Kidney (tissue), 13 donors: ENCODE measurements at regions not wholly inside any gene's neighbourhood (a gene's known extent, or its start where the extent isn't known, plus 50 kb on each side); places are given as distances from the start of the nearest gene placed in this dataset.

Experiments used
- DNase-seq, 5 donors: peaks; one replicate each; pipeline ENCODE4 v3.0.0-alpha.2; 2013 to 2020
- FAIRE-seq: peaks from 2 replicates; lab custom pipeline; 2012; peaks lifted over from hg19 to GRCh38; lab: Jason Lieb, UNC
- H3K27ac ChIP-seq, 2 donors: one replicate each; pipeline ENCODE4 v1.7.0; 2013; ENCODE audit warnings: low read depth in 2 of 2, low read length in 2 of 2, inconsistent platforms in 1 of 2
- H3K27me3 ChIP-seq: one replicate; pipeline ENCODE4 v1.7.1; 2013; ENCODE audit warnings: low read length, inconsistent platforms; ENCODE audit not compliant: control insufficient read depth, insufficient read depth
- H3K36me3 ChIP-seq, 3 donors: one replicate each; pipeline versions ENCODE4 v1.7.0 to v1.7.1; 2013; ENCODE audit warnings: low read length in 3 of 3, control low read depth in 1 of 3, inconsistent platforms in 1 of 3; ENCODE audit not compliant: insufficient read depth in 3 of 3, control insufficient read depth in 2 of 3
- H3K4me1 ChIP-seq, 3 donors: one replicate each; pipeline versions ENCODE4 v1.7.0 to v1.7.1; 2013; ENCODE audit warnings: low read length in 3 of 3, inconsistent platforms in 1 of 3, low read depth in 1 of 3; ENCODE audit not compliant: control insufficient read depth in 2 of 3, insufficient read depth in 2 of 3
- H3K4me3 ChIP-seq, 3 donors: one replicate each; pipeline versions ENCODE4 v1.7.0 to v1.8.1; 2013; ENCODE audit warnings: low read length in 3 of 3, control low read depth in 1 of 3, inconsistent platforms in 1 of 3
- H3K9ac ChIP-seq, 3 donors: one replicate each; pipeline versions ENCODE4 v1.7.0 to v1.7.1; 2013; ENCODE audit warnings: low read length in 3 of 3, control low read depth in 1 of 3, inconsistent platforms in 1 of 3
- H3K9me3 ChIP-seq, 3 donors: one replicate each; pipeline versions ENCODE4 v1.7.0 to v1.7.1; 2013; ENCODE audit warnings: low read length in 3 of 3, control low read depth in 1 of 3, inconsistent platforms in 1 of 3; ENCODE audit not compliant: control insufficient read depth in 2 of 3, insufficient read depth in 1 of 3
- intact Hi-C: fragments of 100-400 bp; cut with DNase I; formaldehyde crosslinking; loops from one replicate; pipeline ENCODE4 v1.11.1; 2022
- TF ChIP-seq, protein P1 (sequence below): IDR thresholded peaks from 3 replicates; pipeline ENCODE4 v1.5.1; 2012; ENCODE audit warnings: mild to moderate bottlenecking, moderate library complexity, borderline replicate concordance; ENCODE audit not compliant: insufficient read depth; ENCODE audit errors: extremely low read depth
- donor health status: control.
- donor health status: control.
- donor health status: control.
- donor health status: control.
- donor health status: control.
- donor health status: DM: yes; HTN: yes; CAD: no.
- donor health status: Normal renal cell carcinoma (clear cell type).

DNA sequence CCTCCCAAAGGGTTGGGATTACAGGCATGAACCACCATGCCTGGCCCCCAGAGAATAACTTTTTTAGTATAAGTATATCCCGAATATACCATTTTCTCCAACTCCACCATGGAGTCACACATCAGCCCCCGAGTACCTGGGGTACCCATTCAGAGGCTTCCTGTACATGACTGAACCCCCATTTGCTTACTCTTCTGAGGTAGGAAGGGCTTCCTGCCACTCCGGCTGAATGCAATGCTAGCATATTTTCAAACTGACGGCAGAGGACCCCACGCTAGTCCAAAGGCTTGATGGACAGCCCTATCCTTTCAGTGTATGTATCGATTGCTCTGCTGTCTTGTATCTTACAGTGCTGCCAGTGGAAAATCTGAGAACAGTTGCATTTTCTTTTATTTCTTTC lies 220.6 kb upstream of the SH3BP4 start:
- H3K4me3 ChIP-seq, result no peak overlapping the region
- H3K36me3 ChIP-seq, result no peaks in the 10 kb centered on the region
- H3K27me3 ChIP-seq, result no peaks in the 10 kb centered on the region
- H3K27ac ChIP-seq, result no peak overlapping the region
- FAIRE-seq, result no peak
- H3K9ac ChIP-seq, result no peak overlapping the region
- peaks cover 0 to 7% (median 0%) of the 10 kb centered on the region in 3 donors for H3K4me1 ChIP-seq
- H3K9me3 ChIP-seq, result peaks cover 0 to 5% (median 3%) of the 10 kb centered on the region in 3 donors
- DNase-seq, result no peak
- intact Hi-C loops, result no loop called here
- TF ChIP-seq, protein P1, sequence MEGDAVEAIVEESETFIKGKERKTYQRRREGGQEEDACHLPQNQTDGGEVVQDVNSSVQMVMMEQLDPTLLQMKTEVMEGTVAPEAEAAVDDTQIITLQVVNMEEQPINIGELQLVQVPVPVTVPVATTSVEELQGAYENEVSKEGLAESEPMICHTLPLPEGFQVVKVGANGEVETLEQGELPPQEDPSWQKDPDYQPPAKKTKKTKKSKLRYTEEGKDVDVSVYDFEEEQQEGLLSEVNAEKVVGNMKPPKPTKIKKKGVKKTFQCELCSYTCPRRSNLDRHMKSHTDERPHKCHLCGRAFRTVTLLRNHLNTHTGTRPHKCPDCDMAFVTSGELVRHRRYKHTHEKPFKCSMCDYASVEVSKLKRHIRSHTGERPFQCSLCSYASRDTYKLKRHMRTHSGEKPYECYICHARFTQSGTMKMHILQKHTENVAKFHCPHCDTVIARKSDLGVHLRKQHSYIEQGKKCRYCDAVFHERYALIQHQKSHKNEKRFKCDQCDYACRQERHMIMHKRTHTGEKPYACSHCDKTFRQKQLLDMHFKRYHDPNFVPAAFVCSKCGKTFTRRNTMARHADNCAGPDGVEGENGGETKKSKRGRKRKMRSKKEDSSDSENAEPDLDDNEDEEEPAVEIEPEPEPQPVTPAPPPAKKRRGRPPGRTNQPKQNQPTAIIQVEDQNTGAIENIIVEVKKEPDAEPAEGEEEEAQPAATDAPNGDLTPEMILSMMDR, result no peak

DNA sequence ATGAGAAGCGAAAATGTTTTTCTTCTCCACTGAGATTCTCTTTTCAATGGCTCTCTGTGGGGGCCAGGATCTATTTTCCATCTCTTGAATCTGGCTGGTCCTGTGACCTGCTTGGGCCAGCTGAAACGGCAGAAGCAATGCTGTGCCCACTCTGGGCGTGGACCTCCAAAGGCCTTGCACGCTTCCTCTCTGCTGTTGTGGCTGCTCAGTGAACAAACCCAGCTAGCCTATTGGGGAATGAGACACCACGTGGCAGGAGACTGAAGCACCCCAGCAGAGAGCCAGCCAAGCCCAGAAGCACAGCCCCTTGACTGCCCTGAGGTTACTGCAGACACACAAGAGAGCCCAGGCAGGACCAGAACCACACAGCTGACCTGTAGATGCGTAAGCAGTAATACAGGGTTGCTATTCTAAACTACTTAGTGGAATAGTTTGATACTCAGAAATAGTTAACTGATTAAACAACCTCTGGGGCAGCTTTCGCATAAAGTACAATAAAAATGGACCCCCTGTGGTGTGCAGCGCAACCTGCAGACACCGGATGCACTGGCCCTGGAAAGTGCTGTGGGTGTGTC lies 221.7 kb upstream of the SH3BP4 start:
- Histone ChIP-seq H3K27ac (no peak overlapping the region), H3K9ac (no peak overlapping the region), H3K27me3 (no peaks in the 10 kb centered on the region), H3K9me3 (peaks cover 0 to 4% (median 3%) of the 10 kb centered on the region in 3 donors), H3K36me3 (no peaks in the 10 kb centered on the region), H3K4me3 (no peak overlapping the region), H3K4me1 (peaks cover 0 to 7% (median 0%) of the 10 kb centered on the region in 3 donors)
- intact Hi-C loops, result no loop called here
- no peak for DNase-seq
- TF ChIP-seq, protein P1, result no peak
- no peak for FAIRE-seq

DNA sequence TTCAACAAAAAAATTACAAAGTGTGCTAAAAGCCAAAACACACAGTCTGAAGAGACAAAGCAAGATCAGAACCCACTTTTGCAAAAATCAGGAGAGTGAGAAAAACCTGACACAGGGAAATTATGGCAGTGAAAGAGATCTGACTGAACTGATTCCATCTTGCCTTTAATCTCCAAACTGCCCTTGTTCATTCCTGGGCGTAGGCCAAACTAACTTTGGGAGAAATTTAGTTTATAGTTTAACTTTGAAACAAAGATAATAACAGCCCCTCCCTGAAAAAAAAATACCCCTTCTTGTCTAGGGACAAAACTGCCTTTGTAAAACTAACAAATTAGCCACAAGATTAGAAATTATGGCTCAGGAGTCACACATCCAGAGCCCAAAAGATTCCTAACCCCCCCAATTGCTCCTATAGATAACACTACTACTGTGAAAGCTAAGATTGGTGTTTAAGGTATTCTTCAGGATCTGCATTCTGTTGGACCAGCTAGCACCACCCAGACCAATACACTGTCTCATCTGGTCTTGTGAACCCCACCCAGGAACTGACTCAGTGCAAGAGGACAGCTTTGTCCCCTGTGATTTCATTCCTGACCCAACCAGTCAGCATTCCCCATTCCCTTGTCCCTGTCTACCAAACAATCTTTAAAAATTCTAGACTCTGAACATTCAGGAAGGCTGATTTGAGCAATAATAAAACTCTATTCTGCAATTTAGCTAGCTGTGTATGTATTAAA lies 226.1 kb upstream of the SH3BP4 start:
- TF ChIP-seq, protein P1, result no peak
- intact Hi-C loops, result no loop called here
- Histone ChIP-seq H3K4me1 (peaks cover 0 to 7% (median 0%) of the 10 kb centered on the region in 3 donors), H3K36me3 (no peaks in the 10 kb centered on the region), H3K9ac (no peak overlapping the region), H3K9me3 (no peaks in the 10 kb centered on the region), H3K27me3 (no peaks in the 10 kb centered on the region), H3K27ac (no peak overlapping the region), H3K4me3 (no peak overlapping the region)
- DNase-seq (no peak), FAIRE-seq (no peak)
